H1 (cell line): ENCODE measurements at regions not wholly inside any gene's neighbourhood (a gene's known extent, or its start where the extent isn't known, plus 50 kb on each side); places are given as distances from the start of the nearest gene placed in this dataset.

ENCODE experiments used
- ATF2 ChIP-seq: IDR thresholded peaks from 2 replicates; pipeline ENCODE4 v1.6.1; 2012; ENCODE audit warnings: low read length, inconsistent platforms
- BCL11A ChIP-seq, 2 experiments: IDR thresholded peaks; one replicate each; pipeline ENCODE4 v1.6.1; 2011; ENCODE audit warnings: low read depth in 2 of 2, low read length in 2 of 2, mild to moderate bottlenecking in 2 of 2
- CREB1 ChIP-seq: IDR thresholded peaks from 2 replicates; pipeline ENCODE4 v1.6.1; 2012; ENCODE audit warnings: inconsistent platforms
- SP4 ChIP-seq: IDR thresholded peaks from 2 replicates; pipeline ENCODE4 v1.6.1; 2012; ENCODE audit warnings: low read length, inconsistent platforms
- TF ChIP-seq, protein P1 (sequence below), 3 experiments: IDR thresholded peaks; 1 replicate in 2 of 3; 2 replicates in 1 of 3; pipeline versions ENCODE4 v1.5.1 to v1.6.1; 2011; ENCODE audit warnings: low read length in 3 of 3, mild to moderate bottlenecking in 3 of 3, inconsistent platforms in 2 of 3, low read depth in 1 of 3, moderate library complexity in 1 of 3; ENCODE audit not compliant: insufficient read depth in 1 of 3; ENCODE audit errors: control extremely low read depth in 1 of 3

DNA sequence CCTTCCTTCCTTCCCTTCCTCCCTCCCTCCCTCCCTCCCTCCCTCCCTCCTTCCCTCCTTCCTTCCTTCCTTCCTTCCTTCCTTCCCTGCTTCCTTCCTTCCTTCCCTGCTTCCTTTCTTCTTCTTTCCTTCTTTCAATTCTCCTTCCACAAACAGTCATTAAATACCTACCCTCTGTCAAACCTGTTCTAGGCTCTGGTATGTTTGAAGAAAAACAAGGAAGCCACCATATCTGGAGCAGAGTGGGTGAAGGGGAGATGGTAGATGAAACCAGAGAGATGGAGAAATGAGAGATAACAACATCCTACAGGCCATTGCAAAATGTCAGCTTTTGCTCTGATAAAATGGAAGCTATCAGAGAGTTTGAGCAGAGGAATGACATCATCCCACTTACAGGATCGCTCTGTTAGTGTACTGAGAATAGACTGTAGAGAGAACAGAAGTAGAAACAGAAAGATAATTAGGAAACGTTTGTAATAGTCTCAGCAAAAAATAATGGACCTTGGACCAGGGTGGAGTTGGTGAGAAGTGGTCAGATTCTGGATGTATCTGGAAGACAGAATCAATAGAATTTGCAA, 334.0 kb downstream of the STIM2 start (continued):
- TF ChIP-seq SP4 (no peak), BCL11A (IDR thresholded peaks at IDR 0.05; ENCODE audit: low read depth in 2 of 2, low read length in 2 of 2) (no peak), CREB1 (no peak), ATF2 (no peak)
- TF ChIP-seq, protein P1, sequence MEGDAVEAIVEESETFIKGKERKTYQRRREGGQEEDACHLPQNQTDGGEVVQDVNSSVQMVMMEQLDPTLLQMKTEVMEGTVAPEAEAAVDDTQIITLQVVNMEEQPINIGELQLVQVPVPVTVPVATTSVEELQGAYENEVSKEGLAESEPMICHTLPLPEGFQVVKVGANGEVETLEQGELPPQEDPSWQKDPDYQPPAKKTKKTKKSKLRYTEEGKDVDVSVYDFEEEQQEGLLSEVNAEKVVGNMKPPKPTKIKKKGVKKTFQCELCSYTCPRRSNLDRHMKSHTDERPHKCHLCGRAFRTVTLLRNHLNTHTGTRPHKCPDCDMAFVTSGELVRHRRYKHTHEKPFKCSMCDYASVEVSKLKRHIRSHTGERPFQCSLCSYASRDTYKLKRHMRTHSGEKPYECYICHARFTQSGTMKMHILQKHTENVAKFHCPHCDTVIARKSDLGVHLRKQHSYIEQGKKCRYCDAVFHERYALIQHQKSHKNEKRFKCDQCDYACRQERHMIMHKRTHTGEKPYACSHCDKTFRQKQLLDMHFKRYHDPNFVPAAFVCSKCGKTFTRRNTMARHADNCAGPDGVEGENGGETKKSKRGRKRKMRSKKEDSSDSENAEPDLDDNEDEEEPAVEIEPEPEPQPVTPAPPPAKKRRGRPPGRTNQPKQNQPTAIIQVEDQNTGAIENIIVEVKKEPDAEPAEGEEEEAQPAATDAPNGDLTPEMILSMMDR (IDR thresholded peaks at IDR 0.05; ENCODE audit: control extremely low read depth in 1 of 3, insufficient read depth in 1 of 3, low read depth in 1 of 3, low read length in 3 of 3): no peak
